Peyer's patch (tissue), 4 donors: ENCODE measurements at regions not wholly inside any gene's neighbourhood (a gene's known extent, or its start where the extent isn't known, plus 50 kb on each side); places are given as distances from the start of the nearest gene placed in this dataset.

Source experiments
- POLR2A ChIP-seq, 2 donors: fragments of 450-650 bp; IDR thresholded peaks; one replicate each; pipeline ENCODE4 v1.5.1; 2017; ENCODE audit warnings: antibody characterized with exemption in 2 of 2, mild to moderate bottlenecking in 2 of 2, moderate library complexity in 2 of 2
- TF ChIP-seq, protein P1 (sequence below), 6 experiments: fragments of 450-650 bp in 4 of 6; fragments of 200-600 bp in 2 of 6; sonication (generic) in 1 of 6; IDR thresholded peaks; one replicate each; pipeline ENCODE4 v1.5.1; 2017 to 2019; ENCODE audit warnings: antibody characterized with exemption in 6 of 6, mild to moderate bottlenecking in 3 of 6, moderate library complexity in 1 of 6

DNA sequence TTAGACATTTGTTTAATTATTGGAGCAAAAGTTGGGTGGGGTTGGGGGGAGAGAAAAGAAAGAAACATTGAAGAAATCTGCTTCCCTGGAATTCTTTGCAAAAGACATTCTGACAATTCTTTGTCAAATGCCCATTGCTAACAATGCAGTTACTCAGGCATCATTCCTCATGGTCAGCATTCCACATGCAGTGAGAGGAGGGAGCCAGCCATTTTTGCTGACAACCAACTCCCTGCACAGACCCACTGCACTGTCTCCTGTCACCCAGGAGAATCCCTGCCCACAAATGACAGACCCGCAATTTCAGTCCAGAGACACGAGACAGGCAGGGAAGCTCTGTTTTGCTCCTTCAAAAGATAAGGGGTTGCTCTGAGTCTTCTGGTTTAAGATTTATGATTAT, 985.1 kb upstream of the SLIT2 start:
- TF ChIP-seq, protein P1, sequence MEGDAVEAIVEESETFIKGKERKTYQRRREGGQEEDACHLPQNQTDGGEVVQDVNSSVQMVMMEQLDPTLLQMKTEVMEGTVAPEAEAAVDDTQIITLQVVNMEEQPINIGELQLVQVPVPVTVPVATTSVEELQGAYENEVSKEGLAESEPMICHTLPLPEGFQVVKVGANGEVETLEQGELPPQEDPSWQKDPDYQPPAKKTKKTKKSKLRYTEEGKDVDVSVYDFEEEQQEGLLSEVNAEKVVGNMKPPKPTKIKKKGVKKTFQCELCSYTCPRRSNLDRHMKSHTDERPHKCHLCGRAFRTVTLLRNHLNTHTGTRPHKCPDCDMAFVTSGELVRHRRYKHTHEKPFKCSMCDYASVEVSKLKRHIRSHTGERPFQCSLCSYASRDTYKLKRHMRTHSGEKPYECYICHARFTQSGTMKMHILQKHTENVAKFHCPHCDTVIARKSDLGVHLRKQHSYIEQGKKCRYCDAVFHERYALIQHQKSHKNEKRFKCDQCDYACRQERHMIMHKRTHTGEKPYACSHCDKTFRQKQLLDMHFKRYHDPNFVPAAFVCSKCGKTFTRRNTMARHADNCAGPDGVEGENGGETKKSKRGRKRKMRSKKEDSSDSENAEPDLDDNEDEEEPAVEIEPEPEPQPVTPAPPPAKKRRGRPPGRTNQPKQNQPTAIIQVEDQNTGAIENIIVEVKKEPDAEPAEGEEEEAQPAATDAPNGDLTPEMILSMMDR (IDR thresholded peaks at IDR 0.05): no peak
- no peak for TF ChIP-seq POLR2A (IDR thresholded peaks at IDR 0.05)
